NCI-H69 (cell line): ENCODE measurements at regions not wholly inside any gene's neighbourhood (a gene's known extent, or its start where the extent isn't known, plus 50 kb on each side); places are given as distances from the start of the nearest gene placed in this dataset.
"Not testable (repeated sequence)": the region's sequence is repeated elsewhere in the genome, so short reads cannot be mapped to it uniquely, and the experiment has no call there.

Experiments
- DNase-seq: peaks from one replicate; lab custom pipeline; 2025; lab: John Stamatoyannopoulos, UW

- no peak for DNase-seq
Measured at GRCh38 chr2:84217456-84217855, 241.6 kb downstream of the SUCLG1 start.

GRCh38 chr2:84214455-84214854, 244.6 kb downstream of the SUCLG1 start:
- no peak for DNase-seq

GRCh38 chr2:84212611-84213314, 246.3 kb downstream of the SUCLG1 start:
- DNase-seq: no peak

- no peak for DNase-seq
Measured at GRCh38 chr2:84209941-84210340, 249.1 kb downstream of the SUCLG1 start.

- no peak for DNase-seq
Measured at GRCh38 chr2:84204995-84205394, 254.1 kb downstream of the SUCLG1 start.

- no peak for DNase-seq
Measured at GRCh38 chr2:84202166-84202565, 256.9 kb downstream of the SUCLG1 start.

- no peak for DNase-seq
Measured at GRCh38 chr2:84201158-84201557, 257.9 kb downstream of the SUCLG1 start.

GRCh38 chr2:84197901-84198300, 261.2 kb downstream of the SUCLG1 start:
- DNase-seq: no peak

- DNase-seq: no peak
Measured at GRCh38 chr2:84194949-84195644, 264.0 kb downstream of the SUCLG1 start.

GRCh38 chr2:84194181-84194580, 264.9 kb downstream of the SUCLG1 start:
- no peak for DNase-seq

- DNase-seq: no peak
Measured at GRCh38 chr2:84187258-84187657, 271.8 kb downstream of the SUCLG1 start.

- DNase-seq: no peak
Measured at GRCh38 chr2:84181927-84182326, 277.2 kb downstream of the SUCLG1 start.

GRCh38 chr2:84177733-84178132, 281.3 kb downstream of the SUCLG1 start:
- no peak for DNase-seq

GRCh38 chr2:84175970-84176369, 283.1 kb downstream of the SUCLG1 start:
- DNase-seq: no peak

- no peak for DNase-seq
Measured at GRCh38 chr2:84175340-84175739, 283.7 kb downstream of the SUCLG1 start.

GRCh38 chr2:84173041-84173440, 286.0 kb downstream of the SUCLG1 start:
- no peak for DNase-seq

- no peak for DNase-seq
Measured at GRCh38 chr2:84170979-84171378, 288.1 kb downstream of the SUCLG1 start.

GRCh38 chr2:84169871-84170270, 289.2 kb downstream of the SUCLG1 start:
- no peak for DNase-seq

- DNase-seq: not testable (repeated sequence)
Measured at GRCh38 chr2:84168552-84168951, 290.5 kb downstream of the SUCLG1 start.

- DNase-seq: no peak
Measured at GRCh38 chr2:84165256-84165655, 293.8 kb downstream of the SUCLG1 start.

GRCh38 chr2:84160453-84160852, 298.6 kb downstream of the SUCLG1 start:
- peak; percentile 41 for DNase-seq

- no peak for DNase-seq
Measured at GRCh38 chr2:84158605-84159004, 300.5 kb downstream of the SUCLG1 start.

- no peak for DNase-seq
Measured at GRCh38 chr2:84152462-84152861, 306.6 kb downstream of the SUCLG1 start.

GRCh38 chr2:84144345-84144744, 314.7 kb downstream of the SUCLG1 start:
- DNase-seq: no peak
